HG03064 (cell line): ENCODE measurements at regions not wholly inside any gene's neighbourhood (a gene's known extent, or its start where the extent isn't known, plus 50 kb on each side); places are given as distances from the start of the nearest gene placed in this dataset.
"Not testable (repeated sequence)": the region's sequence is repeated elsewhere in the genome, so short reads cannot be mapped to it uniquely, and the experiment has no call there.

Source experiments
- ATAC-seq: cut with Tn5 transposase; IDR thresholded peaks from one replicate; pipeline ENCODE4 v1.9.1; 2021; ENCODE audit warnings: low read depth; ENCODE audit not compliant: unreplicated experiment

DNA sequence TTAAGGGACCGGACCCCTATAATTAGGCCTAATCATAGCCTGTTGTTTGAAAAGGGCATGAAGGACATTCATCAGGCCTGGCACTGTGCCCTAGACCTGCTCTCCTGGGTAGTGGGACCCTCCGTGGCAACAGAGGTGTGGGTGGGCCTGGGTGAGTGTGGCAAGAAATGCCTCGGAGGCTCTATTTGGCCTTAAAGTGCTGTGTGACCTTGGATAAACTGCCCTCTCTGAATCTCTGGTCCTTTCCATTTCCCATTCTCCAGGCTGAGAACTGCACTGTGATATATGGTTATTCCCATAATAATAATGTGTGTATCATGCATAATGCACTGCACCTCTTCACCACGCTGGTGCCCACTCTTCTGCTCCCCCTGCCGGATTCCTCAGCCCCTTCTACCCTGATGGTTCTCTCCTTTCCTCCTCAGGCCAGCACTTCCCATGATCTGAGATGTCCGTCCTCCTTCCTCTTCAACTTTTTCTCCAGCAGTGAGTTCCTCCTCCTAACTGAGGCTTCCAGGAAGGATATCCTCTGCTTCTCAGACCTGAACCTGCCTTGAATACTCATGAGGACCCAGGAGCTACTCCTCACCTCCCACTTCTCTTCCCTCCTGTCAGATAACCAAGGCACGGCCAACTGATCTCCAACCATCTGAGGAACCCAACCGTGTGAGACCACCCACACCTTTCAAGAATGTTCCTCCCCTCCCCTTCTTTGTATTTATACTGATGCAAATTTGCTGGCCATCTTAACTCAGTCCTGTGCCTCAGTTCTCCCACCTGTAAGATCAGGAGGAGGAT is 111.0 kb upstream of the PZP start:
- no peak for ATAC-seq

GRCh38 chr12:9313479-9313878 is 105.3 kb upstream of the PZP start:
- ATAC-seq: not testable (repeated sequence)

GRCh38 chr12:9312406-9313392 is 104.5 kb upstream of the PZP start:
- not testable (repeated sequence) for ATAC-seq

DNA sequence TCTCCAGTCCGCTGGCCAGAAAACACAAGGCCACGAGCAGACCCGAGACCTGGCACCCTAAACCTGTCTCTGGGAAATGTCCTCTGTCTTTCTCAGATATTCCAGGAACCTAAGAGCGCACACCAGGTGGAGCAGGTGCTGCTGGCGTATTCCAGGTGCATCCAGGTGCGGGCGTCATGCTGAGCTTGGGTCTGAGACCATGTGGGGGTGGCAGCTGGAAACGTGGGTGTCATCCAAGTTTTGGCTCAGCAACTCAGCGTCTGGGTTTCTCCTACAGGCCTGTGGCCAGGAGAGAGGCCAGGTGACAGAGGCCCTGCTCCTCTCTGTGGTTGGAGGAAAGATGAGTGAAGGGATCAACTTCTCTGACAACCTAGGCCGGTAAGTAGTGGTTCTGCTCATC is 103.3 kb upstream of the PZP start:
- not testable (repeated sequence) for ATAC-seq

DNA sequence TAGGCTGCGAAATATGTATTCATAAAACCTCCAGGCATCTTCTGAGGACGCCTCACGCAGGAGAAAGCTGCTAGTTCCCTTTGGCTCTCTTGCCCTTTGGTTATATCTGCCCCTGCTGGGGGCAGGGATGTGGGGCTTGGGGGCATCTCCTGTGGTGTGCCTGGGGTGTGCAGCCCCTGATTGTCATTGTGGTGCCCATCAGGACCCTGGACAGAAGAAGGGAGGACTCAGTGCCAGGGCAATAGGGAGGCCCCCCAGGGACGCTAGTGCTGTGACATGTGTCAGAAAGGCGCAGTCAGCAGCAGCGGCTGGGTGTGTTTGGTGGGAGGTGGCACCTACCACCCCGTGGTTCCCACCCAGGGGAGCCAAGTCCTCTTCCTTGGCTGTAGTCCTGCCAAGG is 102.5 kb upstream of the PZP start:
- ATAC-seq: not testable (repeated sequence)

- not testable (repeated sequence) for ATAC-seq
Measured at GRCh38 chr12:9309749-9310148, 101.6 kb upstream of the PZP start.

- not testable (repeated sequence) for ATAC-seq
Measured at GRCh38 chr12:9308745-9309144, 100.5 kb upstream of the PZP start.

DNA sequence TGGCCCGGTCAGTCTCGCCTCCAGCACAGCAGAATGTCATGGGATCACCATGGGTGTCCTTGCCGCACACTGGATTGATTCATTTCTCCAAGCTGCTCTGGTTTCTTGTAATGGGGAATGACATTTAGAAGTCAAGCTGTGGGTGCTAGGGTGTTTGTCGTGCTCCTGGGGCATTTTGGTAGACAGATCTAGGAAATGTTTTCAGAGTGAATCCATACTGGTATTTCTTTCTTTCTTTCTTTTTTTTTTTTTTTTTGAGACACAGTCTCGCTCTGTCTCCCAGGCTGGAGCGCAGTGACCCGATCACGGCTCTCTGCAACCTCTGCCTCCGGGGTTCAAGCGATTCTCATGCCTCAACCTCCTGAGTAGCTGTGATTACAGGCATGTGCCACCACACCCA is 100.0 kb upstream of the PZP start:
- not testable (repeated sequence) for ATAC-seq

DNA sequence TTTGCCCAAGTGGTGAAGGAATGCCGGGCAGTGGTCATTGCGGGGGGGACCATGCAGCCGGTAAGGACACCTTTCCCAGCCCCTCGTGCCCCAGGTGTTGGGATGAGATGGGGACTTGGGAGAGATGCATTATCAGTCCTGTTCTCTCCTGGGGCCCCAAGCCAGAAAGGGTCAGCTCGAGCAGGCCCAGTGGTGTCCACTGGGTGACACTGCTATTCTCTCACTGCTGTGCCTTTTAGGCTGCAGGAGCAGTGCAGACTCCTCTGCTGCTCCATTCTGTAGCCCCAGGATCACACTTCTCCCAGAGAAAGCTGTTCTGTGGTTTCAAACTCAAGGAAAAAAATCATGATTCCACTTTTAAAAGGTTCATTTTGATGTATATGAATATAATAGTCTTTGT is 99.1 kb upstream of the PZP start:
- not testable (repeated sequence) for ATAC-seq

GRCh38 chr12:9306004-9306403 is 97.8 kb upstream of the PZP start:
- not testable (repeated sequence) for ATAC-seq

DNA sequence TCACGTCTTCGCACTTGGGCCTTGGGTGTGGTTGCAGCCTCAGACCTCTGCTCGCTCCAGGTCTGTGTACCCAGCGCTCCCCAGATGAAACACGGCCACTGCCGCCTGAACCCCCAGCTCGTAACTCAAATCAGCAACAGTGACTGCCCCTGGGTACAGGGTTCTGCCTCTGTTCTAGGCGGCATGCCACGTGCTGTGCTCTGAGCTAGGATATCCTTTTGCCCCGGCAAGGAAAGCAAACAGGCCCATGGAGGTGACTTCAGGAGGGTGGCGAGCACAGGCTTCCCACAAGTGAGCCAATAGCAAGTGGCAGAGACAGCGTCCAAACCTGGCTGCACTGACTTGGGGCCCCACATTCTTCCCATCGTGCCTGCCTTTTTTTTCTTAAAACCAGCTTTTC is 96.3 kb upstream of the PZP start:
- not testable (repeated sequence) for ATAC-seq

- ATAC-seq: not testable (repeated sequence)
Measured at GRCh38 chr12:9295872-9296271, 87.7 kb upstream of the PZP start.

DNA sequence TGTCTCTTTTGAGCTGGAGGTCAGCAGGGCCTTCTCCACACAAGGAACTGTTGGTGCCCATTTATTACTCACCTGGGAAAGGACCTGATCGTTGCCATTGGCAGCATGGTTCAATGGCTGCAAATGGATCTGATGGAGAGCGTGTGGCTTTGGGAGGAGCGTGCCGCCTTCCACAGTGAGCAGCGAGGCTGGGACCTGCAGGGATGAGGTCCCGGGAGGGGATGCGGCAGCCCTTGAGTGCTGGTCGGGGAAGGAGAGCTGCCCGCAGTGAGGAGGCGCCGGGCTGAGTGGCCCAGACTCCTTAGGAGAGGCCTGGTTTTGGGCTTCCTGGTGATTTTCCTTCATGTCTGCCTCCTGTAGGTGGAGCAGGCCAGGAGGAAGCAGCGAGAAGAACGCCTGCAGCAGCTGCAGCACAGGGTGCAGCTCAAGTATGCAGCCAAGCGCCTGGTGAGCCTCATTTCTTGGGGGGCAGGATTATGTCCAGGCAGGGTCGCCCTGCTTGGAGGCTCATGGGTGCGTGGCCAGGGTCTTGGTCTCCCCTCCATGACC is 86.0 kb upstream of the PZP start:
- not testable (repeated sequence) for ATAC-seq

- not testable (repeated sequence) for ATAC-seq
Measured at GRCh38 chr12:9293391-9293790, 85.2 kb upstream of the PZP start.

- ATAC-seq: not testable (repeated sequence)
Measured at GRCh38 chr12:9289984-9290383, 81.8 kb upstream of the PZP start.

DNA sequence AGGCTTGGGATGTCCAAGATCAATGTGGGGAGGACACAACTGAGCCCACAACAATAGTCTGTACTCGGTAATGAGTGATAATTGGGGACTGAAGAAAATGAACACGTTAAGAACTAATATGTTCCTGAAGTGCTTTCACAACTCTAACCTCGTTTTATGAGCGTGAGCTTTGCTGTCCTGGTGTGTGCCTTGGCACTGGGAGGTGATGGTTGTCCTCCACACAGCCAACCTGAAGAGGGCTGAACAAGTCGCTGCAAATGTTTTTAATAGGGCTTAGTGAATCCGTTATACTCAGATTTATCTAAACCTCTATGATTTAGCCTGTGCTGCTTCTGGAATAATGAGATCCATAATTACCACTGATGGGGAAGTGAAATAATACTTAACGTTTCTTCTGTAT is 76.5 kb upstream of the PZP start:
- not testable (repeated sequence) for ATAC-seq

DNA sequence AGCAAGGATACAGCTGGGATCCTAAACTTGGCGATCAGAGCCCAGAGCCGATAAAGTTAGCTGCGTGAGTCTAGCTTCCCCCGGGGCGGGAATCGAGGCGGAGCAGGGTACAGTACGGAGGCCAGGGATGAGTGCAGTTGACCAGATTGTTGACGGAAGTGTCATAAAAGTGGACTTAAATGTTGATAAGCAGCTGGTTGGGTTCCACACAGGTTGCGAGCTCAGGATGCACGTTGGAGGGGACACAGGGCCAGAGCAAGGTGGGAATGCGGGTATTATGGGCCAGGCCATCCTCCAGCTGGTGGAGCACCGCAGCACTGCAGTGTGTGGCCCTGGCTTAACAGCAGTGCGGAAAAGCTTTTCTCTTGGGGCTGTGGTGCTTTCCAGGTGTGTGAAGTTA is 76.0 kb upstream of the PZP start:
- ATAC-seq: not testable (repeated sequence)

DNA sequence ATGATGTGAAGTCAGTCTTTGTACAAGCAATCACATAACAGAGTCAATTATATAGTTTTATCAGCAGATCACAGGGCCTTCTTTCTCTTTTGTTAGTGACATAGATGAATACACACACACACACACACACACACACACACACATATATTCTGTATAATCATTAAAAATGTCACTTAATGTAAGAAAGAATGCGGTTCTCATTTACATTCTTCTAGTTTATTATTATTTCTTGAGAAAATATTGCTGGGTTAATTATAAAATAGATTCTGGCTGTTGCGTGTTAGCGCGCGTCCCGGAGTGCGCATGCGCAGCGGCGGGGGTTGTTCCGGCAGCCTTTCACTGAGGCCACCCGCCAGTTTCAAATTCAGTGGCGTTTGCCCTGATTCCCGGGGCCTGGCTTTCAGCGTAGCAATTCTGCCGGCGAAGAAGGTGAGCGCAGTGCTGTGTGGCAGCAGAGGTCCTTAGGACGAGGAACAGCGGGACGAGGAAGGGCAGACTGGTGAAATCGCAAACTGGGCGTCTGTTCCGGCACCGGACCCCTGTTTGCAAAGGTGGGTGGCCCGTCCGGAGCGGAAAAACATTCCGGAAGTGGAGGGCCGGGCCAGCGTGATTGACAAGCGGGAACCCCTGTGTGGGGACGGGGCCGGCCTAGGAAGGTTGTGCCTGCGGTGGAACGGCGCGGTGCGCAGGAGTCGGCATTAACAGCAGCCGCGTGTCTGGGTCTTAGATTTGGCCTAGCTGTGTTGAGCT is 75.3 kb upstream of the PZP start:
- not testable (repeated sequence) for ATAC-seq

- no peak for ATAC-seq
Measured at GRCh38 chr12:9276990-9277389, 68.8 kb upstream of the PZP start.

DNA sequence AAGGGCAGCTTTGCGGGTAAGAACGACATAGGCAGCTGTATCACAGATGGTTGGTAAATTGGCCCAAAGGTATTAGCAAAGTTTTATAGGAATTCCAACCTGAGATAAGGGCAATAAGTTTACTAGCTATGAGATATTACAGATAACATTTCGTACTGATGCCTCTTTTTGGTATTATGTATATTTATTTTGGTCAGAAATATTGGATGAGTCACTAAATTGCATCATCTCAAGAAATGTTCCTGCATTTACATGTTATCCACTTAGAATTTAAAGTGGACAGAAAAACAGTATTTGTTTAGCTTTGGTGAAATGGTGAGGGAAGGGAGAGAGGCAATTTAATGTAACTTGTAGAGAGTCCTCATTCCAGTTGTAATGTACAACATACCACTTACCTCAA is 65.1 kb upstream of the PZP start:
- ATAC-seq: no peak
